ENCODE measurements at regions not wholly inside any gene's neighbourhood (a gene's known extent, or its start where the extent isn't known, plus 50 kb on each side); places are given as distances from the start of the nearest gene placed in this dataset.

DNA sequence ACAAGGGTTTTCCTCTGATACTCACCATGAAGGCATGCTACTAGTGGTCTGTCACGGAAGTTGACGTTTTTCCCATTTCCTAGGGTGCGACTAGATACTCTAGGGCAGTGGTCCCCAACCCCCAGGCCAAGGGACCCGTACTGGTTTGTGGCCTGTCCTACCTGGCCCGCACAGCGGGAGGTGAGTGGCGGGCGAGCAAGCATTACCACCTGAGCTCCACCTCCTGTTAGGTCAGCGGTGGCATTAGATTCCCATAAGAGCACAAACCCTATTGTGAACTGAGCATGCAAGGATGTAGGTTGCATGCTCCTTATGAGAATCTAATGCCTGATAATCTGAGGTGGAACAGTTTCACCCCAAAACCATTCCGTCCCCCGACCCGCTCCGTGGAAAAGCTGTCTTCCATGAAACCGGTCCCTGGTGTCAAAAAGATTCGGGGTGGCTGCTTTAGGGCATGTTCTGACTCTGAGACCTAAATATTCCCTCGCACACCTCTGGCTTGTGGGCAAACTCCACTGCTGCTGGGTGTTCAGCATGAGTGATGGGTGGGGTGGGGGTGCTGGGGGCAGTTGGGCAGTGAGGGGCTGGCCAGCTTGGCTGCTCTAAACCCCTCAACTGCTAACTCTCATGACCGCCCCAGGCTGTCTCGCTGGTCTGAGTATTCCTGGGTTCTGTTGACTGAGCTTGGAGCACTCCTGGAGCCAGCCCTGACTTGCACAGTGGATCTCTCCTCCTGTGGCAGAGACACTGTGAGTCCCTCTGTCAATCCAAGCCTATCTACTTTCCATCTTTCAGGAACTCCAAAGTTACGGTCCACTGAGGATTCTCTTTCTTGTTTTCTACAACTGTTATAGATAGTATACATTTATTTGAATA lies 78.3 kb upstream of the NEK6 start:
- no peak for DNase-seq (ENCODE audit: low spot score)

- DNase-seq (ENCODE audit: low spot score), result no peak
Measured at GRCh38 chr9:124180557-124180956, 77.2 kb upstream of the NEK6 start.

DNA sequence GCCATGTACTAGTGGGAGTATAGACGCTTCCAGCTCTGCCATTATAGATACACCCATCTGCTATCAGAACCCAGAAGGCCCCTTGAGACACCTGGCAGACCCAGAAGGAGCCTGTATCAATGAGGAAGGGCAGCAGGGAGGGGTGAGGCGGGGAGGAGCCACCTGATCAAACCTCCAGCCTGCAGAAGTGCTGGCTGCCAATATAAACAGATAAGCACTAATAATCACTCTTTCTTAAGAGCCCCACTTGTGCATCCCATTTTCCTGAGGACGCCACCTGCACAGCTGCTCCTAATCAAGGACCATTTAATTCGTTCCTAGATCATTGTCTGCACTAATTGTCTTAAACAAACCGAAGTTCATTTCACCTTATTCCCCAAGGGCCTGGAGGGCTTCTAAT lies 75.0 kb upstream of the NEK6 start:
- DNase-seq (ENCODE audit: low spot score), result no peak

GRCh38 chr9:124183772-124184171 lies 74.0 kb upstream of the NEK6 start:
- DNase-seq (ENCODE audit: low spot score), result no peak

DNA sequence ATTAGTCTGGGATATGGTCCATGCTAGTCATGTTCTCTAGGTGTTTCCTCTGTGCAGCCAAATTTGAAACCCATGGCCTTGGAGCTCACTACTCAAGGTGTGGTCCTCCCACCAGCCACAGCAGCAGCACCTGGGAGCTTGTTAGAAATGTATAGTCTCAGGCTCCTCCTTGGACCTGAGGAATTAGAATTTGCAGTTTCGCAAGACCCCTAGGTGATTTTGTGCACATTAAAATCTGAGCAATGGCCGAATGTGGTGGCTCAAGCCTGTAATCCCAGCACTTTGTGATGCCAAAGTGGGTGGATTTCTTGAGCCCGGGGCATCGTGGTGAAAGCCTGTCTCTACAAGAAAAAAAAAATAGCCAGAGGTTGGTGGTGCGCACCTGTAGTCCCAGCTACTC lies 72.3 kb upstream of the NEK6 start:
- no peak for DNase-seq (ENCODE audit: low spot score)

DNA sequence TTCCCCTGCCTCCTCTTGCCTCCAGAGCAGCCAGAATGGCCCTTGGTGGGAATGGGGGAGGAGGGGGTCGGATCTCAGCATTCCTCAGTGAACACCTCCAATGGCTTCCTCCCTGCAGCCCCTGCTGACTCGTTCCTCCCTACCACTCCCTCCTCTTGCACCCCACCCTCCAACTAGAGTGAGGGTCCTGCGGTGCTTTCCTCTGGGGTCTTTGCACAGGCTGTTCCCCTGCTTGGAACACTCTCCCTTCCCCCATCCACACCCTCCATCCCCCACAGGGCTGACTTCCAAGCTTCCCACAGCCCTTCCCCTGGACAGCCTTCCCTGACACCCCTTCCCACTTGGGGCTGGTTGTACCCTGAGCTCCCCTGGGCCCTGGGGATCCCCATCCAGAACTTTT lies 70.4 kb upstream of the NEK6 start:
- DNase-seq (ENCODE audit: low spot score), result no peak

GRCh38 chr9:124188331-124189110 lies 69.2 kb upstream of the NEK6 start:
- no peak for DNase-seq (ENCODE audit: low spot score)

GRCh38 chr9:124190761-124191160 lies 67.0 kb upstream of the NEK6 start:
- DNase-seq (ENCODE audit: low spot score), result no peak

- no peak for DNase-seq (ENCODE audit: low spot score)
Measured at GRCh38 chr9:124191691-124192395, 65.9 kb upstream of the NEK6 start.

DNA sequence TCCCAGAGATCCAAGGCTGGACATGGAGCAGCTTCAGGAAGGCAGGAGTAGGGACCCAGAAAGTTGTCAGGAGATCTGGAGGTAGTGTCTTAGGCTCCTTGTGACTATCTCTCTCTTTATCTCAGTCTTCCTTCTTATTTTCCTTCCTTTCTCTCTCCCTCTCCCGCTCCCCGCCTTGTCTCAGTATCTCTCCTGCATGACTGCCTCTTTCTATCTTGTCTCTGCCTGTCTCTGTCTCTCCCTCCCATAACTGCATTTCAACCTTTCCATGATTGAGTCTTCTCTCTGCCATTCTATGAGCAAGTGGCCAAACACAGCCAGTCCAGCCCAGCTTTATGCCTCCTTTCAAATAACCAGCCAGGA lies 61.0 kb upstream of the NEK6 start:
- no peak for DNase-seq (ENCODE audit: low spot score)

DNA sequence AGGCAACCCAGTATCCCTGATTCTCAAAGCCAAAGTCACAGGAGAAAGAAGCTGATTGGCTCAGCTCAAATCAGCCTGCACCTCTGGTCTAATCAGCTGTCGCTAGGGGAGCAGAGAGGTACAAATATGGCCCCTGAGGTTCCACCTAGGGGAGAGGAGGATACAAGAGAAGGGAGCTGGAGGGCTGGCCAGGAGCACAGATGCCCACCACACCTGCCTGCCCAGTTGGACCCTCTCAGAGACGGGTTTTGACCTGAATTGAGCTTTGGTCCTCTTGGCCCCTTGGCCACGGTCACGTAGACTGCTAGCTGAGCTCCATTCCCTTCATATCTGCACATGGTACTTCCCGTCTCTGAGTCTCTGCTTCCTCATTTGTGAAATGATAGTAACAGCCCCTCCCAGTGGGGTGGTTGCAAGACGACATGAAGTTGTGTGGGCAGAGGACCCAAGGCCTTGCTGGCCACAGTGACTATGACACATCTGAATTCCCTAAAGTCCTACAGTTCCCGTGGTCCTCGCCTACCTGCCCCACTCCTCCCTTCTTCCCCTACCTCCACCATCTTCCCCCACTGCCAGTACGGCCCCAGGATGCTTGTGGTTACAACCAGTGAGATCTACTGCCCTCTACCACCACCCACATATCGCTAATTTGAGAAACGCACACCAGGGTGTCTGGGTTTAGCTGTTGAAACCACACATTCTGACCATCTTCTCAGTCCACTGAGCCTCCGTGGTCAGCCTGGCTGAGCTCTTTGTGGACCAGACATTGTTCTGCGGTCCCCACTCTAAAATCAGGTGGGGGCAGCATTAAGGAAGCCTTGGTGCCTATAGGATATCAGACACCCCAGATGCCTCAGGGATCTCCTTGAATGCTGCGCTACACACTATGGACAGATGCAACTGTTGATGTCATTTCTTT lies 60.3 kb upstream of the NEK6 start:
- no peak for DNase-seq (ENCODE audit: low spot score)

GRCh38 chr9:124198331-124198730 lies 59.4 kb upstream of the NEK6 start:
- DNase-seq (ENCODE audit: low spot score), result no peak

DNA sequence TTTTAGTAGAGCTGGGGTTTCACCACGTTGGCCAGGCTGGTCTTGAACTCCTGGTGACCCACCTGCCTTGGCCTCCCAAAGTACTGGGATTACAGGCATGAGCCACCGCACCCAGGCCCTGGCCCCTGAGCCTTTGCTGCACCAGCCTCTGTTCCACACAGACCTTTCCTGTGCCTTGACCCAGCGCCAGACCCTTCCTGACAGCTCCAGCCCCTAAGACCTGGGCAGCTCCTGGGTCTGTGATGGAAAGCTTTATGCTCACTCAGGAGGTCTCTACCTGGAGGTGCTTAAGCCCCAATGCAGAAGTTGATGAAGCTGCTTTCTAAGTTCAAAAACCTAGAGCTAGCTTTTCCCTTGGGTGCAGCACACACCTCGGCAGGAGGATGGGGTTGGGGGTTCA lies 58.8 kb upstream of the NEK6 start:
- DNase-seq (ENCODE audit: low spot score), result no peak

- DNase-seq (ENCODE audit: low spot score), result no peak
Measured at GRCh38 chr9:124199474-124199873, 58.3 kb upstream of the NEK6 start.

DNA sequence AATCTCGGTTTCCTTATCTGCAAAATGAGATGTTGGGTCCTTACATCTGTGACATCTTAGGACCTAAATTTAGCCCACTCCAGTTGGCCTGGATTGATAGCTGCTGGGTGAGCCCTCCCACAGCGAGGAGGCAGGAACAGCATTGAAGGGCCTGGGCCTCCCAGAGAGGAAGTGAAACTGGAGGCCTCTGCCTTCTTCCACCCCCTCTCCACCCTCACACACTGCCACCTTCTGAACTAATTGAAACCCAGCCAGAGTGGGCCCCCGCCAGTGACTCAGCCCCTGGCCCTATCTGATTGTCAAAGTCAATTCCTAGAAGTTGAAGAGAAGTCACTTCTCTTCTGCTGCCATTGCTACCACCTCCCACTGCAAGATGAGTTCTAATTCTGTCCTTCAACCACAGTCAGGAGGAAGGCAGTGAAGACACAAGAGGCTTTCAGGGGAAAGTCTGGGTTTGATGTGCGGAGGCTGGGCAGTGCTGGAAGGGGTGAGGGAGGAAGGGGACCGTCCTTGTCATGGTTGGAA lies 55.2 kb upstream of the NEK6 start:
- DNase-seq (ENCODE audit: low spot score), result no peak

- DNase-seq (ENCODE audit: low spot score), result no peak
Measured at GRCh38 chr9:124205686-124206352, 51.9 kb upstream of the NEK6 start.

GRCh38 chr9:124206391-124206790 lies 51.4 kb upstream of the NEK6 start:
- DNase-seq (ENCODE audit: low spot score), result no peak

Data from hepatic stellate cell (primary cell).